ENCODE measurements at regions not wholly inside any gene's neighbourhood (a gene's known extent, or its start where the extent isn't known, plus 50 kb on each side); places are given as distances from the start of the nearest gene placed in this dataset.
"Not testable (repeated sequence)": the region's sequence is repeated elsewhere in the genome, so short reads cannot be mapped to it uniquely, and the experiment has no call there.

DNA sequence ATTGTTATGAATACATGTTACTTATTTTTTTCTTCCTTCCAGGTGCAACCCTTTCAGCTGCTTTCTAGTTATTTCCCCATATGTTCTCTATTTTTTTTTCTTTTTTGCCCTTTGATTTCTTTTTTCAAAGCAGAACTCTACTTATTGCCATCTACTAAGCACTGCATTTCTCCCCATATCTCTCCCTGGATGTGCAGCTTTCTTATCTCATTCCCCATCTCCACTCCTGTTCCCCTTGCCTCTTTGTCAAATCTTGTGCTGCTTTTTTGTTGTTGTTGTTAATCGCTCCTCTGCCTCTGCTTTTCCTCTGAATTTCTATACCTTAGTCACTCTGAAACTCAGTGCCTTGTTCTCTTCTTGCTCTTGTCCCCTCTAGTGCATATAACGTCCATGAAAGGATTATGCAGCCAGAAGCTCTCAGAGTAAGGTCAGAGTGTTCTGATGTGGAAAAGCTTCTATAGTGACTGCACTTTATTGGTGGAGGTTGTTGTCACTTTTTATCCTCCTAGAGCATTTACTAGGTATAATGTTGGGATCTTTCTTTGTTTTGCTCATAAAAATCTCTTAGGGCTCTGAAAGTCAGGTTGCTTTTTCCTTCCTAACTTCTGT lies 51.1 kb upstream of the JADE1 start:
- DNase-seq (ENCODE audit: low spot score): no peak

DNA sequence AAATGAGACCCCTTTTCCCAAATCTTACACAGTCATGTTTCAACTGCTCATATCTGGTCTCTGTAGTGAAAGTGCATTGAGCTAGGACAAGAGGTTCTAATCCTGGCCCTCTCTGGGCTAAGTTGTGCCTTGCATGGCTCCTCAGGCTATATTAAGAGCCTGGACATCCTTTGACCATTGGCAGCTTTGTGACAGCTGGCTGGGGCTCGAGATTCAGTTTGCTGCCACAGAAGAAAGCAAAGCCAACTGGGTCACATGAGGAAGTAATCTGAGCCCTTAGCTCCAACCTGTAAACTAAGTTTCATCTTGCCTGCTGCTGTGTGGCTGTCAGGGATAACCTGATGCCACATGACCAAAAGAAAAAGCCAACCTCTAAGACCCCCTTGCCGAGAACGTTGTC lies 51.8 kb upstream of the JADE1 start:
- peak; percentile 42 for DNase-seq (ENCODE audit: low spot score)

DNA sequence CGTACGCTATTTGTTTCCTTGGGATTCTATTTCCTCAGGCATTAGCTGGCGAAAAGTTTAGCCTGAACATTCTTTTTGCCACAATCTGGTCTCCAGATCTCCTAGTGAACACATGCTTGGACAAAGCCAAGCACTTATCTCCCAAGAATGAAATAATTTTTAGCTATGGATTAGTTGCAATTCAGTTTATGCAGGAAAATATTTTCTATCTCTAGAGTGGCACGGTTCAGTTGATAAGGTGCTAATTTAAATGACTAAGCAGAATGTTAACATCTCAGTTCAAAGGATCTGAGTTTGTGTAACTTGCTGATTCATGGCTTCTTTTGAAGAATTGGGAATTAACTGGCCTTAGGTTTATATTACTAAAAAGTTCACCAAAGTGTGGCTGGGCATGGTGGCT lies 58.1 kb upstream of the JADE1 start:
- no peak for DNase-seq (ENCODE audit: low spot score)

DNA sequence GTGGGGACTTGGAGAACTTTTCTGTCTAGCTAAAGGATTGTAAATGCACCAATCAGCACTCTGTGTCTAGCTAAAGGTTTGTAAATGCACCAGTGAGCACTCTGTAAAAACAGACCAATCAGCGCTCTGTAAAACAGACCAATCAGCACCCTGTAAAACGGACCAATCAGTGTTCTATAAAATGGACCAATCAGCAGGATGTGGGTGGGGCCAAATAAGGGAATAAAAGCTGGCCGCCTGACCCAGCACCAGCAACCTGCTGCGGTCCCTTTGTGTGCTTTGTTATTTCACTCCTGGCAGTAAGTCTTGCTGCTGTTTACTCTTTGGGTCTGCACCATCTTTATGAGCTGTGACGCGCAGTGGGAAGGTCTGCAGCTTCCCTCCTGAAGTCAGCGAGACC lies 67.8 kb upstream of the JADE1 start:
- not testable (repeated sequence) for DNase-seq (ENCODE audit: low spot score)

DNA sequence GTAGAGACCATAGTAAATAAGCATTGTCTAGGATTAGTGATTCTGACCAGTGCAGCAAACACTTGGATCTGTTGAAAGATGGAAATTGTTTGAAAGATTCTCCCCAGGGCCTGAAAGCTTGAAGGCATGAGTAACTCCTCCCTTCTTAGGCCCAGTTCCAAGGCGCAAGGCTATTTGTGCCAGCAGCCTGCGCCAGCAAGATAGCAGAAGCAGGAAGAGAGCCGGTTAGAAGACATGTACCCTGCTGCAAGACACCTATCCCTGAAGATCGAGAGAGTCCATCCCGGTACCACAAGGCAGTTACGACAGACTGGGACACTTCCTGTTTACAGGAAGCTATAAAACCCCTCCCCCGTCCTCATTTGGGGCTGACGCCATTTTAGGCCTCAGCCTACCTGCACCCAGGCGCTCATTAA lies 72.4 kb upstream of the JADE1 start:
- no peak for DNase-seq (ENCODE audit: low spot score)

DNA sequence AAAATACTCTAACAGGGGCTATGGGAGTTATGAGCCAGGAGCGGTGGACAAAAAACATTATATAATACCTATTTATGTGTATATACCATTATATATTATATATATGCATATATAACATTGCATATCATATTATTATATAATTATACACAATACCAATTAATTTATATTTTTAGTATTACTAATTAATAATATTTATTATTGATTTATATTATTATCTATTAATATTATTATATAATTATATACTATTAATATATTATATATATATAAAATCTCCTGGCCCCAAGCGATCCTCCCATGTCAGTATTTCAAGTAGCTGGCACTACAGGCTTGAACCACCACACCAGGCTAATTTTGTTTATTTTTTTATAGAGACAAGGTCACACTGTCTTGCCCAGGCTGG lies 73.8 kb upstream of the JADE1 start:
- no peak for DNase-seq (ENCODE audit: low spot score)

DNA sequence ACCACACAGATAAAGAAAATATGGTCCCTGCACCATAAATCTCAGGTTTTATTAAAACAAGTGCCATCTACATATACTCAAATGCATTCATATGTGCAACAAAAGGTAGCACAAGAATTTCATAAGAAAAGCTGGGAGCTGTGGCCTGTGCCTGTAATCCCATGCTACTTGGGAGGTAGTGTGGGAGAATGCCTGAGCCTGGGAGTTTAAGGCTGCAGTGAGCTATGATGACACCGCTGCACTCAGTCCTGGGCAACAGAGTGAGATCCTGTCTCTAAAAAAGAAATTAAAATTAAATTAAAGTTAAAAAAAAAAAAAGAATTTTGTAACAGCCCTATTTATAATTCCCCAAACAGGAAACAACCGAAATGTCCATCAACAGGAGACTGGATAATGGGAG lies 81.3 kb upstream of the JADE1 start:
- DNase-seq (ENCODE audit: low spot score): no peak

DNA sequence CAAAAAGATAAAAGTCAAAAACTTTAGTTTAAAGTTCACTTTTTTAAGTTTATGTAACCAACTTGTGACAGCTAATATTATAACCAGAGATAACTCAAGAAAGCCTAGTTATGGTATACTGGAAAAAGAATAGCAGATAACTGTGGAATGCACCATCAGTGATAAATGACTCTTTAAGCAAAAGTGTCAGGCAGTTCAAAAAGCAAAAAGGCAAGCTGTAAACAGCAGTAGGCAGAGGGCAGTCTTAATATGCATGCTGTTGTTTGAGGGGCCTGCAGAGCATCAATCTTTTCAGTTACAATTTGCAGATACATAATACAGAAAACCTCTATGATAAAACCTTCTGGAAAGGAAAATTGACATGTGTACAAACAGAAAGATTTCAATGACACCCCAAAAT lies 81.8 kb upstream of the JADE1 start:
- no peak for DNase-seq (ENCODE audit: low spot score)

DNA sequence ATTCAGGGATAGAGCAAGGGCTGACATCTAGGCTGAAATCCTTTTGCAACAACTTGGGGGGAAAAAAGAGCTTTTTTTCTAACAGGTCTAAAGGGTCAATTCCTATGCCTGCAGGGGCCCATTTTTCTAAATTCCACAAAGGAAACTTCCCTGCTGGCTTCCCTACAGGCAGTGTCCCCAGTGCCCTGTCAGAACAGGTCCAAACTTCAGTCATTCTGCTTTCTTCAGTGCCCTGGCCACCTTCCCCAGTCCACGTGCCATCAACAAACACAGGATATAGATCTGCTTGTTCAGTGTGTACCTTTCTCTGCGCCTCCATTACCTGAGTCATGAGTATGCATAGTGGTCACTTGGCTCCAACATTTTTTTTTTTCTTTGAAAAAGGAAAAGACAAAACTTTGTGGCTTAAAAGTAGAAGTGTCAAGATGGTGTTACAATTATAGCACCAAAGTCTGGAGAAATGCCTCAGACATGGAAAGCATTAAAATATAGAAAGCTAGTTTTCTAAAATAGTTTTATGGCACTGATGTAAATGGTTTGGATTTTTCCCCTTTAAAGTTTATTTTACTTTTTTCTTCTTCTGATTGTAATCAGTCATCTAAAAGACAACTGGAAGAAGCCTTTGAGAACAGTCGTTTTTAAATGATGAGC lies 84.0 kb upstream of the JADE1 start:
- DNase-seq (ENCODE audit: low spot score): no peak

DNA sequence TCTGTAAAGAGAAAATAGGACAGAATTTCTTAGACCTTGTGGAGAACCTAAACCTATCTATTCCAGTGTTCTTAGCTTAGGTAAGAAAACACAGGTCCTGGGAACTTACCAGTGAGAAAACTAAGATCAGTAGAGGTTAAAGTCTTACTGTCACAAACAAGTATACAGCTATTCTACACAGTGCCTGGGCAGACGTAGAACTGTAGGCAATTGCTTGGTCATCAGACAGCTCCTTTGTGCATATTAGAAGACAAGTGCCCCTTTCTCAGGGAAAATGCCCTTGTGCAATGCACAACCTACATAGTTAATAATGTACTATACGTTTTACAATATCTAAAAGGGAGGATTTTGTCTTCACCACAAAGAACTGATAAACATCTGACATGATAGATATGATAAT lies 86.6 kb upstream of the JADE1 start:
- DNase-seq (ENCODE audit: low spot score): no peak

DNA sequence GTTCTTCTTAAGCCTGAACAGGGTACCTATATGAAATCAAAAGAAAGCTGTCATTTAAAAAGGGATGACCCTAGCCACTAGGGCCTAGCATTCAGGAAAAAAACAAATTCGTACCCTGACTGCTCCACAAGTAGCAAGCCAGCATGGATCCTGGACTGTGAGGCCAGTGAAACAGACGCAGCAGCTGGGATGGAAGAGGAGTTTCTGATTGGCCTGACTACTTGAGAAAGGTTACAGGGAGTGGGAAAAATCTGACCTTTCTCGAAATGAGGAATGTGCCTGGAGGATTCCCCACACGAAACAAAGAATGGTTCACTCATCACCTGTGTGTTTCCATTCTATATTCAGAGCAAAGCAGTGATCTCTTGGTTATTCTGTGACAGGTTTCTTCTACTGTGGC lies 87.6 kb upstream of the JADE1 start:
- no peak for DNase-seq (ENCODE audit: low spot score)

DNA sequence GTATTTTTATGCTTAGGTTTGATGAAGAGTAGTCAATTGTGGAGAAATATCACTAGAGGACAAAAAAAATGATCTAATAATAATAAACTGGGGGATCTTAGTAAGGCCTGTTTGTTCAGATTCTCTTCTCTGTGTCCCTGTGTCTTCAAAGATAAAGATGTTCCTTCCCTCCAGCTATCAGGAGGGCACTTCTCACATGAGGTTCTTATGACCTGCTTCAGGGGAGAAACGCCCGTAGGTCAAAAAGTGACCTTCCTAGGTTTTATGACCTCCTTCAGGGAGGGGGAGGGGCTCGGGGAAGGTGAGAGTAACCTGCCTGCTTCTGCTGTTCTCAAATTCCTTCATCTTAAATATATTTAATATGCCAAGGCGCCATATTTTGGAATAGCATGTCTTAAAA lies 89.2 kb upstream of the JADE1 start:
- no peak for DNase-seq (ENCODE audit: low spot score)

DNA sequence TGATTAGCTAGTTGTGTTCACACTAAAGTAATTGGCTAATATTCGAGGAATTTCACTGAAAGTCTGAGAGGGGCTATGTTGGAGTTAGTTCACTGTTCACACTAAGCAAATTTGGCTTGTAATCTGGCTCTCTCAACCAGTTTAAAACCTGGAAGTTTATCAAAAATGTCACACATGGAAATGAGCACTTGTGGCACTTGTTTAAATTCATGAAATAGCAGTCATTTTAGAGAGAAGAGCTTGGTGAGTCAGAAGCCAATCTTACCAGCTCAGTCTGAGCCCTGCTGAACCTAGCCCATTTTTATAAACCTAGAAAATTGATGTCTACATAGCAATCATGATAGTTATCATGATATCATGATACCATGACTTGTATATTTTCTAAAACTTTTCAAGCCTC lies 90.7 kb upstream of the JADE1 start:
- DNase-seq (ENCODE audit: low spot score): no peak

DNA sequence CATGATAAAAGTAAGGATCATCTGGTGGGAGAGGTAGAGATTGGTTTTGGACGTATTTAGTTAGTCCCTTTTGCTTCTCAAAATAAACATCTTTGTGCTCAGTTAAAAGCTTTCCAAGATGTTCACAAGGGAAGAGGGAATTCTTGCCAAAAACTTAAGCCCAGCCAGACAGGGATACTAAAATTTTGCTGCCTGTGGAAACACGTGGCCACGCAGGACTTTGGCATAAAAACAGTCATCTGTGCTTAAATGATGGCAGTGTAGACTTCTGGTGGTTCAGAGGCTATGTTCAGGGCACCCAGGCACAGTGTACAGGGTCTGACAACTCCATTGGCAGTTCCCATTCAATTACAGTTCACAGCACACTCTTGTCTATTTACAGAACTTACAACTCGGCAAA lies 93.2 kb upstream of the JADE1 start:
- DNase-seq (ENCODE audit: low spot score): peak; percentile 25

DNA sequence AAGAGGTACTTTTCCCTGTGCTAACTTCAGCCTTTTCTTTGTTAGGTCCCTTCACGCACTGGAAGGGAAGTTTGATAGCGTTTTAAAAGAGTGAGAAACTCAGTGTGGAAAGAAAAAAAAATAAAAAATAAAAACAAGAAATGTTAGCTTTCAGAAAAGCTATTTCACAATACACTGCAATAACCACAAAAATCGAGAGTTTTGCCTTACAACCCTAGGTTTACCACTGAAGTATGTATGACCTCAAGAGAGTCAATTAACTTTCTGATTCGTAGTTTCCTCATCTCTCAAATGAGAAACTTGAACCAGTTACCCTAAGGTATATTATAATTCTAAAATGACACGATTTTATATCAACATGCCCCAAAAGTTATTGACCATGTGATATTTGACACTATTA lies 93.9 kb upstream of the JADE1 start:
- DNase-seq (ENCODE audit: low spot score): no peak

DNA sequence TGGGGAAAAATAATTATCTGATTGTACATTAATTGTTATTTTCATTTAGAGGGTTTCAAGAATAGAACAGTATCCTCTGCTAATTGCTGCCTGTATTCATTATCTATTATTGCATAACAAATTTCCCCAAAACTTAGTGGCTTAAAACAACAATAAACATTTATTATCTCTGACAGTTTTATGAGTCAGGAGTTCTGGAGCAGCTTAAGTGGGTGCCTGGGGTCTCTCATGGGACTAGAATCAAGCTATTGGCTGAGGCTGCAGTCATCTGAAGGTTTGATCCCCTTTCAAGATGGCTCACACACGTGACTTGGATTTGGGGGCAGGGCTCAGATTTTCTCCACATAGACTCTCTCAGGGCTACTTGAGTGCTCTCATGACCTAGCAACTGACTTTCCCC lies 98.1 kb upstream of the JADE1 start:
- DNase-seq (ENCODE audit: low spot score): no peak

DNA sequence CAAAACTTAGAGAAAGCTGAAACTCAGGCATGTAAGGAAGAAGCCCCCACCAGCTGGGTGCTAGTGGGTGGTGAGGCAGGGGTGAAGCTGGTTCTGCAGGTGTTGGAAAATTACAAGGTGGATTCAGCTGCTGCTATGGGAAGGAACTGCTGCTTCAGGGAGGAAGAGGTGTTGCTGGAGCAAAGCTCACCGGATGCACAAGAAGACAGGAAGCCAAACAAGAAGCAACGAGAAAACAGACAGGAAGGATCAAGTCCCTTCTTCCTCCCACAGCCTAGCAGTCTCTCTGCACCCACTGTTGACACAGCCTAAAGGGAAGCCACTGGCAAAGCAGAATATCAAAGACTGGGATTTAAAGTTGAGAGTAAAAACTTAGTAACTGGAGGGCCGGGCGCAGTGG lies 100.2 kb upstream of the JADE1 start:
- no peak for DNase-seq (ENCODE audit: low spot score)

DNA sequence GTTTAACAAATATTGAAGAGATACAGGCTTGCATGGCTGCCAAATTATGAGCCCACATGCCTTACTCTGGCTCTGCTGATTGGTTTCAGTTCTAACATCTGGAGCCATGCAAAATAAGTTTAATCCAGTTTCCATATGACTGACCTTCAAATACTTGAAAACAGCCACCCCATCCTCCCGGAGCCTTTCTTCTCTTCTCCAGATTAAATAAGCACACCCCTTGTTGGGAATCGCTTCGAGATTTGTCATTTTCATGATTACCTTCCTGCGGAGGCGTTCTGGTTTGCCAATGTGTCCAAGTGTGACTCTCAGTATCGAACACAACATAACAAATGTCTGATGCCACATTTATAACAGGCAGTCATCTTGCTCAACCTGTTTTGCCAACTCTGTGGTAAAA lies 101.6 kb upstream of the JADE1 start:
- no peak for DNase-seq (ENCODE audit: low spot score)

DNA sequence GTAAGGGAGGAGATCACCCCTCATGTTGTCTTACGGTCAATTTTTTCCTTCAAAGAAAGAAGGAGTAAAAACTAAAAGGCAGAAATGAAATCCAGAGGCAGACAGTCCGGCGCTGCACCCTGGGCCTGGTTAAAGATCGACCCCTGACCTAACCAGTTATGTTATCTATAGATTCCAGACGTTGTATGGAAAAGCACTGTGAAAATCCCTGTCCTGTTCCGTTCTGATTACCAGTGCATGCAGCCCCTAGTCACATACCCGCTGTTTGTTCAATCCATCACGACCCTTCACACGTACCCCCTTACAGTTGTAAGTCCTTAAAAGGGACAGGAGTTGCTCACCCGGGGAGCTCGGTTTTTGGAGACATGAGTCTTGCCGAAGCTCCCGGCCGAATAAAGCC lies 105.6 kb upstream of the JADE1 start:
- DNase-seq (ENCODE audit: low spot score): no peak

DNA sequence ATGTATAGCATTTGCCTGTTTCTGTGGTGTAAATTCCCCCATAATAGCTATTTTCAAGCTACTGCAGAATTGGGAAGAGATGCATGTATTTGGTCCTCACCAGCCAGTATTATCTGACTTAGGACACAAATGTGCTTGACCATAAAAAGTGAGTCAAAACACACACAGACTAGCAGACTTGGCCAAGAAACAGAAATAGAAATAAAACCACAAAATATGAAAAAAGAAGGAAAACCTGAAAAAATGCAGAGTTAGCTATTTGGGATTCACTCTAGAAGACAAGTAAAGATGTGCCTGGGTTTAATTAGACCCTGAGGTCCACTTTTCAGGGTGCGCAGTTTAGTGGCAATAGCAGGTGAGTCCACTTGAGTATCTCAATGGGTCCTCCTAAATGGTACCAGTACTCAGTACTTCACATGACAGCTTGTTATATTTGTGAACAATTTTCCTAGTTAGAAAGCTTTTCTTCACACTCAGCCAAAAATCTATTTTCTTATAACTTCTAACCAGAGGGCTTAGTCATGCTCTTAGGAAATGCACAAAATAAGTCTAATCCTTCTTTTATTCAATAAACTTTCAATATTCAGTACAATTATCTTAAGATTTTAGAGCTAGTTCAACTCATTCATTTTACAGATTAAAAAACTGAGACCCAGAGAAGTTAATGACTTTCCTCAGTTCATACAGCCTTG lies 108.7 kb upstream of the JADE1 start:
- no peak for DNase-seq (ENCODE audit: low spot score)

DNA sequence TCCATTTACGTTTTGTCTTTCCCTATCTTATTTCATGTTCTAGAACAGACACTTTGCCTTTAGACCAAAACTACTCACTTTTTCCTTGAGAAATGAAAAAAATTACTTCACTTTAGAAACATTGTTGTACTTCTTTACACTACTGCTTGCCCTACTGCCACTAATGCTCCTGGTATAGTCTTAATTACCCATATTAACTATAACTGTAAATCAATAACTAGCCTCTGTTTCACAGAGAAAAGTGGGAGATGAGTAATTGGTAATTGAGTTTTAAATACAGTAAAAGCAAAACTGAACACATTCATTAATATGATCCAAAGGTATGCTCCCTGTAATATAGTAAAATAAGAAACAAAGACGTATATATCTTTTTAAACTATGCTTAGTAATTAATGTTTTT lies 111.1 kb upstream of the JADE1 start:
- DNase-seq (ENCODE audit: low spot score): no peak

DNA sequence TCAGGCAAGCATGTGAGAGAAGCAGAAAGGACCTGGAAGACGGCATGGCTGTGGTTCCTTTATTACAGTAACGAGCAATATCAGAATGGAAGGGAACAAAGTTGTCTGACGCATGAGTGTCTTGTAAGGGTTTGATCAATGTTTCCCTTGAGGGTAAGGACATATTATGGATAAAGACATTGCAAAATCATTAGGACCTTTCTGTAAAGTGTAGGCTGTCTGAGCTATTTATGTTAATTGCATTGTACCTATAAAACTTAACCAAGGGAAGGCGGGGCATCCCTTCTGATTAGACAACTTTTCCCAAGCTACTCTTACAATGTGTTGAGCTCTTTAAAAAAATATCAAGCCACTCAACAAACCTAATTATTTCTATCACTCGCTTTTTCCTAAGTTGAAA lies 112.2 kb upstream of the JADE1 start:
- DNase-seq (ENCODE audit: low spot score): no peak

DNA sequence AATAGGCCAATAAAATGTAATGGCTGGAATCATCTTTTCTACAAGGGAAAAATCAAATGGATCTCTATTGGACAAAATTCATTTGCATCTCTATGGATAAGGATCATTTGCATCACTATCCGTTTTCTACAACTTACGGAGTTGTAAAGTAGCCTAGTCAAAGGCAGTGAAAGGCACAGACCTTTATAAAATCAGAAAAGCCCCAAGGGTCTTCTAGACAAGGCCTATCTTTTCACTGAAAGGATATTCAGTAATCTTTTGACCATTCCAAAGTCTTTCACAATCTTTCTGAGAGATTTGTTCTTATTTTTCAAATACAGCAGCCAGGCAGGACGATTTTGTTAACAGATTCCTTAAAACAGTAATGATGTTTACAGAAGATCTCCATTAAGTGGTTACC lies 119.5 kb upstream of the JADE1 start:
- DNase-seq (ENCODE audit: low spot score): no peak
